Erythroblast (primary cell): ENCODE measurements at regions not wholly inside any gene's neighbourhood (a gene's known extent, or its start where the extent isn't known, plus 50 kb on each side); places are given as distances from the start of the nearest gene placed in this dataset.

Source experiments
- GATA1 ChIP-seq: IDR thresholded peaks from 2 replicates; pipeline ENCODE4 v1.6.1; 2011; ENCODE audit warnings: low read depth, mild to moderate bottlenecking, control low read depth, low read length, moderate library complexity
- POLR2A ChIP-seq: IDR thresholded peaks from 2 replicates; pipeline ENCODE4 v1.6.1; 2011; ENCODE audit warnings: mild to moderate bottlenecking, low read length

GRCh38 chr7:153530441-153530840, 521.8 kb upstream of the DPP6 start:
- TF ChIP-seq POLR2A, result no peak
- TF ChIP-seq GATA1, result no peak
